Keratinocyte (primary cell): ENCODE measurements at regions not wholly inside any gene's neighbourhood (a gene's known extent, or its start where the extent isn't known, plus 50 kb on each side); places are given as distances from the start of the nearest gene placed in this dataset.

Experiments
- DNase-seq: peaks from one replicate; pipeline ENCODE4 v3.0.0-alpha.2; 2011; ENCODE audit warnings: low read depth, missing footprints, low spot score
- FAIRE-seq: peaks from 2 replicates; lab custom pipeline; 2011; peaks lifted over from hg19 to GRCh38; lab: Jason Lieb, UNC
- H2AFZ ChIP-seq: 2 replicates; pipeline ENCODE4 v1.6.0; 2012; ENCODE audit warnings: low read length, control low read depth, inconsistent platforms; ENCODE audit not compliant: control insufficient read depth
- H3K27ac ChIP-seq: 2 replicates; pipeline ENCODE4 v1.5.1; 2011; ENCODE audit warnings: low read length; ENCODE audit not compliant: control insufficient read depth, insufficient read depth
- H3K27me3 ChIP-seq: 3 replicates; pipeline ENCODE4 v1.6.0; 2011; ENCODE audit warnings: low read length; ENCODE audit not compliant: control insufficient read depth, insufficient read depth; ENCODE audit errors: extremely low read depth
- H3K36me3 ChIP-seq, 2 experiments: 2 replicates in 1 of 2; 3 replicates in 1 of 2; pipeline ENCODE4 v1.5.1; 2011; ENCODE audit warnings: low read length in 2 of 2, mild to moderate bottlenecking in 1 of 2; ENCODE audit not compliant: control insufficient read depth in 2 of 2, insufficient read depth in 2 of 2; ENCODE audit errors: extremely low read depth in 1 of 2
- H3K4me1 ChIP-seq: 3 replicates; pipeline ENCODE4 v1.5.1; 2011; ENCODE audit warnings: low read length; ENCODE audit not compliant: control insufficient read depth, insufficient read depth; ENCODE audit errors: extremely low read depth
- H3K4me2 ChIP-seq: 3 replicates; pipeline ENCODE4 v1.6.0; 2011; ENCODE audit warnings: low read depth, low read length; ENCODE audit not compliant: control insufficient read depth, insufficient read depth; ENCODE audit errors: extremely low read depth
- H3K4me3 ChIP-seq, 3 experiments: fragments of 200-600 bp in 1 of 3; sonication (generic) in 1 of 3; 2 replicates in 2 of 3; 3 replicates in 1 of 3; pipeline ENCODE4 v1.5.1; 2011 to 2016; ENCODE audit warnings: low read length in 3 of 3, mild to moderate bottlenecking in 3 of 3, control low read depth in 2 of 3, inconsistent platforms in 1 of 3, low read depth in 1 of 3, mixed read lengths in 1 of 3, mixed run types in 1 of 3, moderate library complexity in 1 of 3; ENCODE audit not compliant: control insufficient read depth in 2 of 3, insufficient read depth in 2 of 3; ENCODE audit errors: extremely low read depth in 1 of 3
- H3K79me2 ChIP-seq: 2 replicates; pipeline ENCODE4 v1.6.0; 2012; ENCODE audit warnings: low read length; ENCODE audit not compliant: control insufficient read depth, insufficient read depth
- H3K9ac ChIP-seq: 3 replicates; pipeline ENCODE4 v1.6.0; 2011; ENCODE audit warnings: low read length; ENCODE audit not compliant: control insufficient read depth, insufficient read depth; ENCODE audit errors: extremely low read depth
- H3K9me1 ChIP-seq: 3 replicates; pipeline ENCODE4 v1.6.0; 2011; ENCODE audit warnings: low read length; ENCODE audit not compliant: control insufficient read depth, insufficient read depth; ENCODE audit errors: extremely low read depth
- H3K9me3 ChIP-seq: 2 replicates; pipeline ENCODE4 v1.5.1; 2012; ENCODE audit warnings: low read depth, low read length; ENCODE audit not compliant: control insufficient read depth
- H4K20me1 ChIP-seq: 3 replicates; pipeline ENCODE4 v1.6.0; 2011; ENCODE audit warnings: low read length; ENCODE audit not compliant: control insufficient read depth, insufficient read depth; ENCODE audit errors: extremely low read depth
- CTCF ChIP-seq, 3 experiments: IDR thresholded peaks in 1 of 3; conservative IDR thresholded peaks in 1 of 3; optimal IDR thresholded peaks in 1 of 3; 2 replicates in 2 of 3; 3 replicates in 1 of 3; pipeline versions ENCODE3 to v1.5.1; 2011; ENCODE audit warnings: low read length in 3 of 3, mild to moderate bottlenecking in 3 of 3, moderate library complexity in 2 of 3, control low read depth in 1 of 3, inconsistent platforms in 1 of 3; ENCODE audit not compliant: insufficient read depth in 2 of 3; ENCODE audit errors: extremely low read depth in 1 of 3
- EZH2 ChIP-seq: IDR thresholded peaks from one replicate; pipeline ENCODE4 v1.6.1; 2012; ENCODE audit warnings: inconsistent platforms, mild to moderate bottlenecking, low read length, moderate library complexity
- dilution Hi-C: fragments of 300-500 bp; cut with MboI; formaldehyde crosslinking; loops from one replicate; pipeline ENCODE4 v1.7.0; 2020; ENCODE audit warnings: low sequenced_read_pairs; ENCODE audit not compliant: extremely low pct_ligation_motif_present

DNA sequence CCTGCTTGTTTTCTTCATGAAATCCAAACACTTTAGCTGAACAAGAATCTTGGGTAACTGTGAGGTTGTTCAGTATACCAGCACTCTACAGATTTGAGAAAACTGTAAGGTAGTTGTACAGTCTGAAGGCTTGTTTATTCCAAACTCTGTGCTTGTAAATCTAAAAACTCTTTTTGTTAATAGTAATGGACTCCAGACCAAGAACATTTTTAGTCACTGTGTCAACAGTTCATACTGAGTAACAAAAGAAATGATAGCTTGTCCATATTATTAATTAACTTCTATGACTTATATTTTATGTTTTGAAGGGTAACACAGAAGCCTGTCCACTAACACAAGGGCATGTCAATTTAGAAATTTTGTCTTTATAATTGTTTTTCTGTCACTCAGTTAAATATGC lies 72.2 kb upstream of the KYNU start:
- Histone ChIP-seq H2AFZ (peak overlapping the region; percentile 51), H3K4me3 (no peak overlapping the region), H3K79me2 (no peaks in the 10 kb centered on the region), H3K9me1 (no peaks in the 10 kb centered on the region), H3K4me1 (no peaks in the 10 kb centered on the region), H3K4me2 (no peak overlapping the region), H3K36me3 (no peaks in the 10 kb centered on the region), H4K20me1 (no peaks in the 10 kb centered on the region), H3K9me3 (no peaks in the 10 kb centered on the region), H3K9ac (no peak overlapping the region), H3K27ac (no peak overlapping the region), H3K27me3 (no peaks in the 10 kb centered on the region)
- no peak for FAIRE-seq
- no peak for DNase-seq
- dilution Hi-C loops, result no loop called here
- no peak for TF ChIP-seq CTCF (optimal IDR thresholded peaks at IDR 0.05 in 1 of 3, IDR thresholded peaks at IDR 0.05 in 1 of 3, conservative IDR thresholded peaks at IDR 0.05 in 1 of 3; ENCODE audit: extremely low read depth in 1 of 3, insufficient read depth in 2 of 3, low read length in 3 of 3)
- no peak for TF ChIP-seq EZH2

DNA sequence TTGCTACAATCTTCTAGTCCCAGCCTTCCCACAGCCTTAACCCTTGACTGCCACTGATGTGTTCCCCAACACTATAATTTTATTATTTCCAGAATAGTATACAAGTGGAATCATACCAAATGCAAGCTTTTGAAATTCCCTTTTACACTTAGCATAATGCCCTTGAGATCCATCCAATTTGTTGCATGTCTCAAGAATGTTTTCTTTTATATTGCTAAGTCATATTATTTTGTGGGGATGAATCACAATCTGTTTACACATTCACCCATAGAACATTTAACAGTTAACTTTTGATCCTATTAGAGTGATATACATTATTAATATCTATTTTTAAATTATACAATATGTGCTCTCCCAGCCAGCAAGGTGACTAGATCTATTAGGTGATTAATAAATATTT lies 74.3 kb upstream of the KYNU start:
- no peak for DNase-seq
- TF ChIP-seq CTCF (optimal IDR thresholded peaks at IDR 0.05 in 1 of 3, IDR thresholded peaks at IDR 0.05 in 1 of 3, conservative IDR thresholded peaks at IDR 0.05 in 1 of 3; ENCODE audit: extremely low read depth in 1 of 3, insufficient read depth in 2 of 3, low read length in 3 of 3) (no peak), EZH2 (no peak)
- dilution Hi-C loops, result no loop called here
- no peaks in the 10 kb centered on the region for H3K79me2 ChIP-seq
- H3K36me3 ChIP-seq, result no peaks in the 10 kb centered on the region
- H3K4me1 ChIP-seq, result no peaks in the 10 kb centered on the region
- no peak overlapping the region for H3K27ac ChIP-seq
- H3K9ac ChIP-seq, result no peak overlapping the region
- H4K20me1 ChIP-seq, result no peaks in the 10 kb centered on the region
- no peak for FAIRE-seq
- no peaks in the 10 kb centered on the region for H3K27me3 ChIP-seq
- no peaks in the 10 kb centered on the region for H3K9me1 ChIP-seq
- H3K4me3 ChIP-seq, result no peak overlapping the region
- no peak overlapping the region for H2AFZ ChIP-seq
- H3K9me3 ChIP-seq, result no peaks in the 10 kb centered on the region
- no peak overlapping the region for H3K4me2 ChIP-seq
